HG02943 (cell line): ENCODE measurements at regions not wholly inside any gene's neighbourhood (a gene's known extent, or its start where the extent isn't known, plus 50 kb on each side); places are given as distances from the start of the nearest gene placed in this dataset.

Source experiments
- ATAC-seq: cut with Tn5 transposase; IDR thresholded peaks from one replicate; pipeline ENCODE4 v1.9.1; 2021; ENCODE audit warnings: mild to moderate bottlenecking, low read depth, moderate library complexity; ENCODE audit not compliant: unreplicated experiment

- ATAC-seq = no peak
These were observed 273.8 kb upstream of the CLNK start for GRCh38 chr4:10958226-10958856.

GRCh38 chr4:10951306-10951705, 266.7 kb upstream of the CLNK start:
- no peak for ATAC-seq

- no peak for ATAC-seq
These were observed 264.6 kb upstream of the CLNK start for GRCh38 chr4:10949039-10949733.

- no peak for ATAC-seq
These were observed 263.3 kb upstream of the CLNK start for GRCh38 chr4:10947898-10948297.

GRCh38 chr4:10944321-10944720, 259.8 kb upstream of the CLNK start:
- no peak for ATAC-seq

- ATAC-seq = no peak
These were observed 257.6 kb upstream of the CLNK start for GRCh38 chr4:10942156-10942555.

GRCh38 chr4:10929818-10930217, 245.2 kb upstream of the CLNK start:
- no peak for ATAC-seq

- no peak for ATAC-seq
These were observed 241.4 kb upstream of the CLNK start for GRCh38 chr4:10925996-10926395.

- no peak for ATAC-seq
These were observed 239.7 kb upstream of the CLNK start for GRCh38 chr4:10924274-10924673.

GRCh38 chr4:10917566-10917965, 233.0 kb upstream of the CLNK start:
- no peak for ATAC-seq

- no peak for ATAC-seq
These were observed 213.5 kb upstream of the CLNK start for GRCh38 chr4:10898072-10898471.

GRCh38 chr4:10897076-10897475, 212.5 kb upstream of the CLNK start:
- ATAC-seq = no peak

- ATAC-seq = peak; percentile 82
These were observed 208.8 kb upstream of the CLNK start for GRCh38 chr4:10893395-10893794.

- ATAC-seq = no peak
These were observed 207.3 kb upstream of the CLNK start for GRCh38 chr4:10891866-10892265.

- ATAC-seq = no peak
These were observed 205.3 kb upstream of the CLNK start for GRCh38 chr4:10889819-10890218.

GRCh38 chr4:10879411-10880110, 195.0 kb upstream of the CLNK start:
- no peak for ATAC-seq

- no peak for ATAC-seq
These were observed 194.3 kb upstream of the CLNK start for GRCh38 chr4:10878861-10879260.

- ATAC-seq = no peak
These were observed 192.5 kb upstream of the CLNK start for GRCh38 chr4:10877076-10877475.

- ATAC-seq = no peak
These were observed 190.7 kb upstream of the CLNK start for GRCh38 chr4:10875144-10875799.

- no peak for ATAC-seq
These were observed 189.2 kb upstream of the CLNK start for GRCh38 chr4:10873809-10874208.

- ATAC-seq = no peak
These were observed 188.4 kb upstream of the CLNK start for GRCh38 chr4:10872833-10873517.
